ENCODE measurements at regions not wholly inside any gene's neighbourhood (a gene's known extent, or its start where the extent isn't known, plus 50 kb on each side); places are given as distances from the start of the nearest gene placed in this dataset.
A peak's percentile ranks its signal among the peaks of the same experiment; 100 is the strongest.

- Histone ChIP-seq H3K4me1 (no peaks in the 10 kb centered on the region), H3K27me3 (peaks cover 0 to 5% of the 10 kb centered on the region in 2 donors), H3K27ac (no peak overlapping the region), H3K4me3 (no peak overlapping the region), H3K9me3 (no peaks in the 10 kb centered on the region), H3K36me3 (no peaks in the 10 kb centered on the region)
- DNase-seq (ENCODE audit: low spot score): no peak
- peak in 1 of 2 donors; percentile 51 for TF ChIP-seq CTCF (IDR thresholded peaks at IDR 0.05)
These were observed 424.4 kb upstream of the LARGE1 start for GRCh38 chr22:34344702-34345101.

- Histone ChIP-seq H3K4me1 (no peaks in the 10 kb centered on the region), H3K27ac (no peak overlapping the region), H3K27me3 (no peaks in the 10 kb centered on the region), H3K9me3 (no peaks in the 10 kb centered on the region), H3K4me3 (no peak overlapping the region), H3K36me3 (no peaks in the 10 kb centered on the region)
- TF ChIP-seq CTCF (IDR thresholded peaks at IDR 0.05): no peak
- no peak for DNase-seq (ENCODE audit: low spot score)
These were observed 434.0 kb upstream of the LARGE1 start for GRCh38 chr22:34354071-34354817.

GRCh38 chr22:34356481-34356880 lies 436.2 kb upstream of the LARGE1 start:
- H3K4me3 ChIP-seq: no peak overlapping the region
- H3K27ac ChIP-seq: no peak overlapping the region
- no peaks in the 10 kb centered on the region for H3K27me3 ChIP-seq
- no peaks in the 10 kb centered on the region for H3K36me3 ChIP-seq
- TF ChIP-seq CTCF (IDR thresholded peaks at IDR 0.05): no peak
- no peaks in the 10 kb centered on the region for H3K4me1 ChIP-seq
- no peaks in the 10 kb centered on the region for H3K9me3 ChIP-seq
- no peak for DNase-seq (ENCODE audit: low spot score)

GRCh38 chr22:34370711-34371110 lies 450.4 kb upstream of the LARGE1 start:
- H3K4me1 ChIP-seq: no peaks in the 10 kb centered on the region
- H3K9me3 ChIP-seq: peaks cover 0 to 26% of the 10 kb centered on the region in 2 donors
- H3K4me3 ChIP-seq: no peak overlapping the region
- TF ChIP-seq CTCF (IDR thresholded peaks at IDR 0.05): no peak
- H3K27me3 ChIP-seq: no peaks in the 10 kb centered on the region
- H3K36me3 ChIP-seq: no peaks in the 10 kb centered on the region
- no peak overlapping the region for H3K27ac ChIP-seq
- no peak for DNase-seq (ENCODE audit: low spot score)

GRCh38 chr22:34379825-34380224 lies 459.5 kb upstream of the LARGE1 start:
- Histone ChIP-seq H3K4me1 (no peaks in the 10 kb centered on the region), H3K4me3 (no peak overlapping the region), H3K27ac (no peak overlapping the region), H3K9me3 (no peaks in the 10 kb centered on the region), H3K27me3 (no peaks in the 10 kb centered on the region), H3K36me3 (no peaks in the 10 kb centered on the region)
- no peak for DNase-seq (ENCODE audit: low spot score)
- TF ChIP-seq CTCF (IDR thresholded peaks at IDR 0.05): no peak

- Histone ChIP-seq H3K4me1 (no peaks in the 10 kb centered on the region), H3K27ac (no peak overlapping the region), H3K27me3 (no peaks in the 10 kb centered on the region), H3K9me3 (no peaks in the 10 kb centered on the region), H3K4me3 (no peak overlapping the region), H3K36me3 (no peaks in the 10 kb centered on the region)
- DNase-seq (ENCODE audit: low spot score): no peak
- TF ChIP-seq CTCF (IDR thresholded peaks at IDR 0.05): no peak
These were observed 460.3 kb upstream of the LARGE1 start for GRCh38 chr22:34380532-34380931.

Data from right atrium auricular region (tissue), 2 donors.